ENCODE measurements at regions not wholly inside any gene's neighbourhood (a gene's known extent, or its start where the extent isn't known, plus 50 kb on each side); places are given as distances from the start of the nearest gene placed in this dataset.

DNA sequence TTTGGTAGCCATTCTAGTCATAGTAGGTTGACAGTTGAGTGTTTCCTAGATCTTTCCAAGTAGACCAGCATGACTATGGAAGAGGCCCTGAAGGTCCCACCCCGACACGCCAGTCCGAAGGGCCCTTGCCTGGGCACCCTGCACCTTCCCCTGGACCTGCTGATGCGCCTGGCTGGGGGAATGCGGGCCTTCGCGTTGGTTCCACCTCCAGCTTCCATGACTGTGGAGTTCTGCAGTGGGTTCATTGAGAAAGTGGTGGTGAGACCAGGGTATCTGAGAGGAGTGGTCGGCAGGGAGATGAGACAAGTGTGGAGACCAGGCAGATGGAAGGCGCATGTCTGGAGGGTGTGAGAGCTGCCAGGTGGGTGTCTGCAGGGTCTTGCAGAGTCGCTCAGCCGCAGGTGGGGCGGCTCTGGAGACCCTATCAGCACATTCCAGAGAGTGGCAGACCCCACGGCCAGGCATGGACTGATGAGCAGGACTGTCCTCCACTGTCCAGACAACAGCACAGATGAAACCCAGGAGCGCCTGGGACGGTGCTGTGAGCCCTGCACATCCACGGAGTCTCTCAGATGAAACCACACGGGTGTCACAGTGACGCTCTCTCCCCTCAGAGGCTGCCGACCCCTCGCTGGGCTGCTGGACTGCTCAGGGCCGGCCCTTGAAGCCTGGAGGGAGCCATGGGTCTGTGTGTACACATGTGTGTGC is 182.5 kb upstream of the HDAC4 start:
- TF ChIP-seq RARB (CRISPR knock-in tag; IDR thresholded peaks at IDR 0.05) (no peak), ARNTL (CRISPR knock-in tag; IDR thresholded peaks at IDR 0.05; ENCODE audit: borderline replicate concordance, low read depth) (no peak)
- TF ChIP-seq, protein P1, sequence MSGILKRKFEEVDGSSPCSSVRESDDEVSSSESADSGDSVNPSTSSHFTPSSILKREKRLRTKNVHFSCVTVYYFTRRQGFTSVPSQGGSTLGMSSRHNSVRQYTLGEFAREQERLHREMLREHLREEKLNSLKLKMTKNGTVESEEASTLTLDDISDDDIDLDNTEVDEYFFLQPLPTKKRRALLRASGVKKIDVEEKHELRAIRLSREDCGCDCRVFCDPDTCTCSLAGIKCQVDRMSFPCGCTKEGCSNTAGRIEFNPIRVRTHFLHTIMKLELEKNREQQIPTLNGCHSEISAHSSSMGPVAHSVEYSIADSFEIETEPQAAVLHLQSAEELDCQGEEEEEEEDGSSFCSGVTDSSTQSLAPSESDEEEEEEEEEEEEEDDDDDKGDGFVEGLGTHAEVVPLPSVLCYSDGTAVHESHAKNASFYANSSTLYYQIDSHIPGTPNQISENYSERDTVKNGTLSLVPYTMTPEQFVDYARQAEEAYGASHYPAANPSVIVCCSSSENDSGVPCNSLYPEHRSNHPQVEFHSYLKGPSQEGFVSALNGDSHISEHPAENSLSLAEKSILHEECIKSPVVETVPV (CRISPR knock-in tag; IDR thresholded peaks at IDR 0.05), result no peak
- TF ChIP-seq, protein P2, sequence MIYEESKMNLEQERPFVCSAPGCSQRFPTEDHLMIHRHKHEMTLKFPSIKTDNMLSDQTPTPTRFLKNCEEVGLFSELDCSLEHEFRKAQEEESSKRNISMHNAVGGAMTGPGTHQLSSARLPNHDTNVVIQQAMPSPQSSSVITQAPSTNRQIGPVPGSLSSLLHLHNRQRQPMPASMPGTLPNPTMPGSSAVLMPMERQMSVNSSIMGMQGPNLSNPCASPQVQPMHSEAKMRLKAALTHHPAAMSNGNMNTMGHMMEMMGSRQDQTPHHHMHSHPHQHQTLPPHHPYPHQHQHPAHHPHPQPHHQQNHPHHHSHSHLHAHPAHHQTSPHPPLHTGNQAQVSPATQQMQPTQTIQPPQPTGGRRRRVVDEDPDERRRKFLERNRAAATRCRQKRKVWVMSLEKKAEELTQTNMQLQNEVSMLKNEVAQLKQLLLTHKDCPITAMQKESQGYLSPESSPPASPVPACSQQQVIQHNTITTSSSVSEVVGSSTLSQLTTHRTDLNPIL (CRISPR knock-in tag; IDR thresholded peaks at IDR 0.05; ENCODE audit: low read depth), result no peak
- TF ChIP-seq, protein P3, sequence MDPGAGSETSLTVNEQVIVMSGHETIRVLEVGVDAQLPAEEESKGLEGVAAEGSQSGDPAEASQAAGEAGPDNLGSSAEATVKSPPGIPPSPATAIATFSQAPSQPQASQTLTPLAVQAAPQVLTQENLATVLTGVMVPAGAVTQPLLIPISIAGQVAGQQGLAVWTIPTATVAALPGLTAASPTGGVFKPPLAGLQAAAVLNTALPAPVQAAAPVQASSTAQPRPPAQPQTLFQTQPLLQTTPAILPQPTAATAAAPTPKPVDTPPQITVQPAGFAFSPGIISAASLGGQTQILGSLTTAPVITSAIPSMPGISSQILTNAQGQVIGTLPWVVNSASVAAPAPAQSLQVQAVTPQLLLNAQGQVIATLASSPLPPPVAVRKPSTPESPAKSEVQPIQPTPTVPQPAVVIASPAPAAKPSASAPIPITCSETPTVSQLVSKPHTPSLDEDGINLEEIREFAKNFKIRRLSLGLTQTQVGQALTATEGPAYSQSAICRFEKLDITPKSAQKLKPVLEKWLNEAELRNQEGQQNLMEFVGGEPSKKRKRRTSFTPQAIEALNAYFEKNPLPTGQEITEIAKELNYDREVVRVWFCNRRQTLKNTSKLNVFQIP (CRISPR knock-in tag; IDR thresholded peaks at IDR 0.05; ENCODE audit: borderline replicate concordance, low read depth), result no peak
